ENCODE measurements at regions not wholly inside any gene's neighbourhood (a gene's known extent, or its start where the extent isn't known, plus 50 kb on each side); places are given as distances from the start of the nearest gene placed in this dataset.
"Not testable (repeated sequence)": the region's sequence is repeated elsewhere in the genome, so short reads cannot be mapped to it uniquely, and the experiment has no call there.

DNA sequence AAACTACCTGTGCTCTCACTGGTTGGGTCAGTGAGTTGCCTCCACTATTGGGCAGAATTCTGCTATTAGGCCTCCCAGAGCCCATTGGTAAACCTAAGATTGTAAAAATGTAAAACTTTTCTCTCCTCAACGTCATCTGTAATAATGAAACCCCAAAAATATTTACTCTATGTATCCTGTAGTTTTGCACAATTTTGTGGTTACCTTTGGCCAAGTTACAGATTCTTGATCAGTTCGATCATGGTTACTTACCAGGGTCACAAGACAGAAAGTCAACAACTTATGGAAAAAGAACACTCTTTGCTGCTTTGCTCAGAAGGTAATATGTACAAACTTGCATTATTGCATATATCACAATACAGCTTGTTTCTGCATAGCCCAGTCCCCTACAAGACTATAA lies 83.7 kb upstream of the KIF2A start:
- DNase-seq (ENCODE audit: low spot score), result not testable (repeated sequence)

DNA sequence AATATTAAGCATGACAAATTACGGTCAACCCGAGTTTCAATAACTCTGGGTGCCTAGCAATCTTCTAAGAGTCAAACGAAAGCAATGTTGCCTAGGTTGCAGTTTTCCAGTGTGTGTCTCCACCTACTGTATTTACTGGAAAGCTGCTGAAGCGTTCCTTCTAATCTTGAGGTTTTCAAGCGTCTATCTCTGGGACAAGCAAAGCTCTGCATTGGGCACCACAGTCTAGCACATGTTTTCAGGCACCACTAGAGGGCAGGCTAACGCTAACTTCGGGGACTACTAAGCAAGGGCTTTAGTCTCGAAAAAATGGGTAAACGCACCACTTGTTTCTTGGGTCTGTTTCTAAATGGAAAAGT lies 82.7 kb upstream of the KIF2A start:
- DNase-seq (ENCODE audit: low spot score), result not testable (repeated sequence)

DNA sequence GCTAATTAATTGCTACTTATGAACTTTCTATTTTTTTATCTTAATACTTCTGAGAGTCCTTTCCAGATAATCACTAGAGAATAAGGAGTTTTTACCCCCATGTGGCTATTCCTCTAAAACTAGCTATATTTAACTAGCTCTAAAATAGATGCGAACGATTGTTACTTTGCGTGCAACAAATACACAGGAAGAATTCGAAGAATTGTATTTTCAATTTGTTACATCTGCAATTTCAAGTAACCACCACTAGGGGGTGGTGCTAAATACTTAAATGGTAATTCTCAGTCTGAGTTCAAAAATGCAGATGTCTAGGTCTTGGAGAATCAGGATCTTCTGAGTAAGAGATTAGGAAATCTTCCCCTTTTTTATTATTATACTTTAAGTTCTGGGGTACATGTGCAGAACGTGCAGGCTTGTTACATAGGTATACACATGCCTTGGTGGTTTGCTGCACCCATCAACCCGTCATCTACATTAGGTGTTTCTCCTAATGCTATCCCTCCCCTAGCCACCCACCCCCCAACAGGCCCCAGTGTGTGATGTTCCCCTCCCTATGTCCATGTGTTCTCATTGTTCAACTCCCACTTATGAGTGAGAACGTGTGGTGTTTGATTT lies 80.9 kb upstream of the KIF2A start:
- not testable (repeated sequence) for DNase-seq (ENCODE audit: low spot score)

DNA sequence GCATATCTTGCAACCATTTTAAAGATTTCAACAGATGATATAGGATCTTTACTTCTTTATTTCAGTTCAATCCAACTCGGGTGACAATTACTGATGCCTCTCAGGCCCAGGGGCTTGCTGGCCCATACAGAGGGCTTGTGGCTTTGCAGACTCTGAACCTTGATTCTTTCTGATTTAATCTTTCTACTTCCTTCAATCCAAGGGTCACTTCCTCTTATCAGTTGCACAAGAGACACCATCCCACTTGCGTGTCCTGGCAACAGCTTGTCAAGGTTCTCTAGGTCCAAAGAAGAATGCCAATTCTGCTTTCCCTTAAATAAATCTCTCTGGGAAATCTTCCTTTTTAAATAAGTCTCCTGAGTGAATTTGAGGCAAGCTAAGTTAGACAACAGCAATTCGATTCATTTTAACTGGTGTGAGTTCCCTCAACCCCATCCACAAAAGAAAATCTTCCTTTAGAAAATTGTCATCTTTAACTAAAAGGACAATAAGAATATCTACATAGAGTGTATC lies 75.1 kb upstream of the KIF2A start:
- DNase-seq (ENCODE audit: low spot score), result not testable (repeated sequence)

DNA sequence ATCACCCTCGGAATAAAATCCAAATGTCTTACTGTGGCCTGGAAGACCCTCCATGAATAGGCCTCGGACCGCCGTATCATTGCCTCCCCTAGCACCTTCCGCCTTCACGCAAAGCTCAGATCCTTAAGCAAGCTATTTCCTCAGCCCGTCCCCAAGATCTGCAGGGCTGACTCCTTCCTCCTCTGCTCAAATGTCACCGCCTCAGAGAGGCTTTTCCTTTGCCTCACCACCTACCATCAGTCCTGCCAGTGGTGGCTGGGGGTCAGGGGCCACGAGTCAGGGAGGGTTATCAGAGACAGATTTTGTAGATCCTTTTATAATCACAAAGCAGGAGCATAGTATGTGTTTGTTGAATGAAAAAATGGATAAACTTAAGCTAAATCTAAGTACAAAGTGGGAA lies 74.4 kb upstream of the KIF2A start:
- DNase-seq (ENCODE audit: low spot score), result no peak

DNA sequence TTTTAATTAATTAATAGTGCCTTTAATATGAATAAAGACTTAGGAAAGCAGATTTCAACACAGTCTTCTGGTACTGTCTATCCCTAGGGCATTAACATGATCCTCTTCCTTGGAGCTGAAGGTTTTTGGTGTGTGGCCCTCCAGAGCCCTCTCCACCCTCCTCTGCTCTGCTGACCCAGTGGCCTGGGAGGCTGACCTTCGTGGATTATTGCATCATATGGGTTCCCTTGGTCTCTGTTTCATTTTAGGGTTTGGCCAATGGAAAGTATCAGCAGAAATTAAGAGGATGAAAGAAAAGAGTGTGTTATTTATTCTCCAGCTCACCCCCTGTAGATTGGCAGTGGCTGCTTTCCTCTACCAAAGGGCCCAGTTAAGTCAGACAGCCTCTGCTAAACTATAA lies 73.8 kb upstream of the KIF2A start:
- DNase-seq (ENCODE audit: low spot score), result not testable (repeated sequence)

DNA sequence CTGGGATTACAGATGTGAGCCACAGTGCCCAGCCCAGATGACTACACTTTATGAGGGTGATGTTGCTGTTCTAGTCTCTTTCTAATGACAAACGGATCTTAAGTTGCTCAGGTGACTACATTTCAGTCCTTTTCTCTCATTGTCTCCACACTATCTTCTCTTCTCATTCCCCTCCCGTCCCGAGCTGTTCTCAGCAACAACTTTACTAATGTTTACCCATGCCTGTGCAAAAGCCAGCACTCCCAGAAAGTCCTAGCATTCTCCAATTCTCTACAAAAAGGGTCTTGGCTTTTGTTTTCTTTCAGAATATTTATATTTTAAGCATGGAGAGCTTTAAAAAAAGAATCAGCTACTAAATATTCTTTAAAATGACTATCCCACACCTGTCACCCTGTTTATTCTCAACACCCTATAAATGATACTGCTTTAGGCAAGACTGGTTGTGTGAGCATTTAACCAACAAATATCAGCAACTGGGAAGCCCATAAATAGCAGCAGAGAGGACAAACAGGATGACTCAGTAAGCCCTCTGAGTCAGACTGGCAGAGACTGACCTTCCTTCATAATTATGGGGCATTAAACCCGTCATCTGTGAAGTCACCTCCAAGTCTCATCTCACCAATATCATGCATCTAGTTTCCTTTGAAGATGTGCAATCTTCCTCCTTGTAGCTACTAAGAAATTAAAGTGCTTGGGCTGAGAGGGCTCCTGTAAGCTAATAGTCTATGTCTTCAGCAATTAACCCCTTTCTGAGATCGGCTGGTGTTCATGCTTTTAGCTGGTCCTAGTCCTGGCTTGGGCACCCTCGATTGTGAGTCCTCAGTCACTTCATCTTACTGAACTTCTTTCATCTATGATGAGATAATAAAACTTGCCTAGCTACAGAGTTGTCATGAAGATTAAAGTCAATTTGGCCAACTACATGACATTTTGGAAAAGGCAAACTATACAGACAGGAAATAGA lies 72.6 kb upstream of the KIF2A start:
- DNase-seq (ENCODE audit: low spot score), result not testable (repeated sequence)

DNA sequence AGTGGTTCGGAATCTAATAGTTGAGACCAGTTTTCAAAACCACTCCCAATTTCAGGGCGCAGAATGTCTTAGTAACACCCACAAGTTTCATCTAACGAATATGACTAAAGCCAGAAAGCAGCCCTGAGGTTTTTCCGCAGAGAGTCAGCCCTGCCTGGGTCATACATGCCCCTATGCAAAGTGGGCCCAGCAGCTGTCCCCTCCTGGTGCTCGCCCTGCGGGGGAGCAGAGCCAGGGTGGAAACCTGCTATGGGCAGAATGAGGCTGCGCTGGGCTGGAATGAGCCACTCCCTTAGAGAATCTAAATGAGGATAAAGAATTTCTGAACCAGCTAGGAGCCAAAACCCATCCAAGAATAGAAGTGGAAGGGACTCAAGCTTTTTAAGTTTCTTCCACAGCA lies 69.4 kb upstream of the KIF2A start:
- DNase-seq (ENCODE audit: low spot score), result not testable (repeated sequence)

DNA sequence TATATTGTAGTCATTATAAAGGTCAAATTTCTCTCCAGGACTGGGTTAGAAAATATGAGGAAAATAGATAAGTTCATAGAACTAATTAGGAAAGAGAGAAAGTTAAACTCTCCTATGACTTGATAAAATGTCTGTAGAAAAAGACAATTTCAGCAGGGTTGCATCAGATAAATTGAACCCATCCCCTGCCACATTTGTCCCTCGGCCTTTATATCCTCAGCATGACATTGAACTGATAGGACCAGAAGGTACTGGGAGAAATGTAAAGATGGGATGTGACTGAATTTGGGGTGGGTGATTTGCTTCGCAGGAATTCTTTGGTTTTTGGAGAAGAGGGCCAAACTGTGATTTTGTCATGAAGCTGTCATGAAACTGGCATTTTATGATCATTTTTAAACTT lies 68.1 kb upstream of the KIF2A start:
- not testable (repeated sequence) for DNase-seq (ENCODE audit: low spot score)

DNA sequence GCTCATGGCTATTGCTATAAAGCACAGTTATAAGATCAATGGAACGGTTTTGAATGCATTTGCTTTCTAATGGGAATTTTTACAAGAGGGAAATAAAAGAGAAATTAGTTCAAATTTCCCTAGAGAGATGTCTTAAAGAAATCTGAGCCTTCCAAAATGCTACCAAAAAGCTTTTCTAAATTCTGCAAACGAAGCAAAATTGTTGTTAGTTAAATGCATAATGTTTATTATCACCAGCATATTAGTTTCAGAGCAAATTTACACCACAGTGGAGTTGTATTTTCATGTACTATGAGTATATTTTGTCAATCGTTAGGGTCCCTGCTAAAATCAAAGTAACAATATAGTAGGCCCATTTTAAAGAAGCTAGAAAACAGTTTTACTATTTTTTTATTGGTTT lies 67.4 kb upstream of the KIF2A start:
- not testable (repeated sequence) for DNase-seq (ENCODE audit: low spot score)

DNA sequence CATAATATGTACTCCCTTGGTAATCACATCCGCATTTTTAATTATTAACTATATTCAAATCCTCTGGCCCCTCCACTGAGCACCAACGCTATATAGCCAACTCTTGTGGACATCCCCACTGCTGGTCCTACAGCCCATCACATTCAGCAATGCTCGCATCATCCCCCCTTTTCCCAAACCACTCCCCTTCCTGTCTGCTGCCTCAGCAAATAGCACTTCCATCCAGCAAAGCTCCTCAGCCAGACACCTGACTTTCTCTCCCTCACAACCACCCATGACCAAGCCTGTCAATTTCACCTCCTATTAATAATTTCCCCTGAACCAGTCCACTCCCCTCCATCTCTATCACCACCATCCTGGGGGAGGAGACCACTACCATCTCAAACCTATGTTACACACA lies 65.5 kb upstream of the KIF2A start:
- not testable (repeated sequence) for DNase-seq (ENCODE audit: low spot score)

DNA sequence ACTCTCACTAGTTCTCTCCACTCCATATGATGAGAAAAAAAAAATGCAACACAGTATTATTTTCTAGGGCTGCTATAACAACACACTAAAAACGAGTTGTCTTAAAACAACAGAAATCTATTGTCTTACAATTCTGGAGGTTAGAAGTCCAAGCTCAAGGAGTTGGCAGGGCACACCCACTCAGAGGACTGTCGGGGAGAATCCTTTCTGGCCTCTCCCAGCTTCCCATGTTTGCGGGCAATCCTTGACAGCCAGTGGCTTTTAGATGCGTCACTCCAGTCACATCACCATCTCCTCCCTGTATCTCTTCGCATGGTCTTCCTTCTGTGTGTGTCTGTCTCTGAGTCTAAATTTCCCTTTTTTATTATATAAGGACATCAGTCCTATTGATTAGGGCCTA lies 64.0 kb upstream of the KIF2A start:
- DNase-seq (ENCODE audit: low spot score), result not testable (repeated sequence)

DNA sequence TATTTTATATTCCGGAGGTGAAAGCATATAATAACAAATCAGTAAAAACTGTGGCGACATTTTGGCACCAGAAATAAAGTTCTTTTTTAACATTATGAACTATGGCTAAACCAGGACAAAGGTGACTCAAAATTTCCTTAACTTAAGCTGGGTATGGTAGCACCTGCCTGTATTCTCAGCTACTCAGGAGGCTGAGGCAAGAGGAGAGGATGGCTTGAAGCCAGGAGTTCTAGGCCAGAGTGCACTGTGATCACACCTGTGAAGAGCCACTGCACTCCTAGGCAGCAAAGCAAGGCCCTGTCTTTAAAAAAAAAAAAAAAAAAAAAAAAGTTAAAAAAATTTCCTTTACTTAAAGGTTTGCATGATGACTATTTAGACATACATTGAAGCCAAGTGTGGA lies 63.0 kb upstream of the KIF2A start:
- not testable (repeated sequence) for DNase-seq (ENCODE audit: low spot score)

DNA sequence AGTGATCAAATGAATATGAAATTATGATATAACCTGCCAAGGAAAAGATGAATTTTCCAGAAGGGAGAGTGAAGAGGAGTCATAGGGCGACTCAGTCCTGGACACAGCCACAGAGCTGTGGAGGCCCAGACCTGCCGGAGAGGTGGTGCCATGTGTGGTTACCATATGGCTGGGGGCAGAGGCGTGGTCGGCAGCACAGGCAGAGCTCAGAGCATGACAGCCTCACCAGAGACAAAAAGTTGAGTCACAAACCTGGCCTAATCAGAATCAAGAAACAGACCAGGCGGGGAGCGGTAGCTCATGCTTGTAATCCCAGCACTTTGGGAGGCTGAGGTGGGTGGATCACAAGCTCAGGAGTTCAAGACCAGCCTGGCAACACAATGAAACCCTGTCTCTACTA lies 57.8 kb upstream of the KIF2A start:
- DNase-seq (ENCODE audit: low spot score), result not testable (repeated sequence)

DNA sequence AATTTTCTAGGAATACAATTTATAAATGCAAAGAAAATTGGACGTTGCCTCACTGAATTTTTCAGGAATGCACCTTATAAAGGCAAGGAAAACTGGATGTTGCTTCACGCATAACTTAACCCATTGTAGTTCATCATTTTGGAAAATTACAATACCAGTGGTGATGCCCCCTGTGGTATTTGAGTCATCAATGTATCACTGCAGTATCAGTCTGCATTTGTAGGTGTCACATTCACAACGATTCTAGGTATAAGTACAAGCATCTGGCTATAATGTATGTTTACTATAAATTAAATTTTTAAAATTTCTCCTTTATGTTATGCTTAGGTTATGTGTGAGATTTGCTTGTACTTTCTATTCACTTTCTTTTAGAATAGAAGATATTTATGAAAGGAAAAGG lies 55.9 kb upstream of the KIF2A start:
- not testable (repeated sequence) for DNase-seq (ENCODE audit: low spot score)

DNA sequence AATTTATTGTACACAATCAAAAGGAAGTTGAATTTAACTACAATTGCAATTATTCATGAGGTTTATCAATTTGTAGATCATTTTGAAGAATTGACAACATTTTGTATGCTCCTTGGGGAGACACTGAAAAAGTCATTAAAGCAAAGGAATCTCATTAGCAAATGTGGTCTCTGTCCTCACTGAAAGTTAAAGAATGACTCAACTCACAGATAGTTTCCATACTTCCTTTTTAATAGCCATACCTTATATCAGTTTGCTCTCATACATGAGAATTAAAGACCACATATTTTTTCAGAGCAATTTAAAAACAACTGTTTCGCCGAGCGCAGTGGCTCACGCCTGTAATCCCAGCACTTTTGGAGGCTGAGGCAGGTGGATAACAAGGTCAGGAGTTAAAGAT lies 55.1 kb upstream of the KIF2A start:
- not testable (repeated sequence) for DNase-seq (ENCODE audit: low spot score)

DNA sequence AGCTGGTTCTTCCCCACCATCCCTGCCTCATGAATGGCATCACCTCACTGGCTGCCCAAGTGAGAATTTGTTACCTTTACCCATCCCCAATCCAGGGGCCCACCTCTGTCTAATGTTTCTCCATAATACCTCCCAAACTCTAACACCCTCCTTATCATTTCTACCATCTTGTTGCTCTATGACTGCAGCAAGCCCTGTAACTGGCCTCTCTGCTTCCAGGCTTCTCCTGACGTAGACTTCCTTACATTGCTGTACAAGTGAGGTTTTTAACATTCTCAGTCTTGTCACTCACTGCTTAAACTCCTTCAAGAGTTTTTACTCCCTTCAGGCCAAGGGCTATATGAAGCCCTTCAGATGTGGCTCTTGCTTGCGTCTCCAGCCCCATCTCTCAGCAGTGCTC lies 53.5 kb upstream of the KIF2A start:
- DNase-seq (ENCODE audit: low spot score), result not testable (repeated sequence)

DNA sequence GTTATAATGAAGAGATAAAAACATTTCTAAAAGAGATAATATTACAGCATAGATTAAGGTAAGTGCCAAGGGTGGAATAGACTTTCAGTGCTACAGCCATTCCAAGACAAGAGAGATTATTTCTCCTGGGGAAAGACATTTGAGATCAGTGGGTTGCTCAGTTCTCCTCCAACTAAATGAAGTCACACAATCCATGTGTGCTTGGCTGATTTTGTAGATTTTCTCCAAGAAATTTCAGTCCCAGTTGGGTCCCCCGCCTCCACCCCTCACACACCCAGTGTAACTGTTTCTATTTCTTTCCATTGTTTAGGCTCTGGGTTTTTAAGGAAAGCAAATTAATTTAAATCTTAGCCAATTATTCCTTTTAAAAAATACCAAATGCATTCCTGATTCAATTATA lies 50.5 kb upstream of the KIF2A start:
- DNase-seq (ENCODE audit: low spot score), result not testable (repeated sequence)

DNA sequence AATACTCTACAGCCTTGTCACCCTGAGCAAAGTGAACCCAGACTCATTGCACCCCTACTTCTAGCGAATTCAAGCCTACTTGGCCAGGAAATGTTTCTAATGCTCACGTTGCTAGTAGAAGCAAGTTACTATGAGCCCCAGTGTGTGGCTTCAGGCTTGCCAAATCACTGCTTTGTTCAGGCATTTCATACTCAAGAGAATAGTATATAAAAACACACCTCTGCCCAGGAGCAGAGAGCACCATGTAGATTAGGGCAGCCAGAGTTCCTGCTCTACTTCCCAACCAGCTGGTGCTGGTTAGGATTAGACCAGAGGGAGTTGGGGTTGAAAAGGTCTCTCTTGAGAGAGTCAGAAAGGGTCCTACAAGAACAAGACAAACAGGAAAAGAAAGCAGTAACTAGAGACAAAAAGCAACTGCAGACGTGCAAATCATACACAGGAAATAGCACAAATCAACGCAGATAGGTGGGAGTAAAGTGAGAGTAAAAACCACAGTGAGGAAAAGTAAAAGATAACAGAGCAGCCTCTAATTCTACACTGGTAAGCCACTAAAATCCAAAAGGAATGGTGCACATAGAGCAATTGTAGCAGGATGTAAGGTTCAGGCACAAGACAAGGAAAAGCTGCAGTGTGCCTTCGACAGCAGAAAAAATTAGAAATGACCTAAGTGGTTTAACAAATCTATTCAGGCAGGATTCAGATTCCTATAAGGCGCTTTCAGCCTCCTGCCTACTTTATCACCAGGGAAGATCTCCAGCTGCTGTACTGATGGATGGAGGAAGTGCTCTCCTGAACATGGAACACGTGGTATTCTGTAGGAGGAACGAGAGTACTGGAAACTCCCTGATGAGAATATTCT lies 49.6 kb upstream of the KIF2A start:
- DNase-seq (ENCODE audit: low spot score), result no peak

All from GM03348 (cell line).